GM10266 (cell line): ENCODE measurements at regions not wholly inside any gene's neighbourhood (a gene's known extent, or its start where the extent isn't known, plus 50 kb on each side); places are given as distances from the start of the nearest gene placed in this dataset.

ENCODE experiments used
- DNase-seq: peaks from one replicate; pipeline ENCODE4 v3.0.0; 2012; ENCODE audit errors: extremely low spot score
- CTCF ChIP-seq: IDR thresholded peaks from 2 replicates; pipeline ENCODE4 v1.5.1; 2012; ENCODE audit warnings: mild to moderate bottlenecking, low read depth; ENCODE audit not compliant: control insufficient read depth, insufficient read depth; ENCODE audit errors: missing control alignments

- DNase-seq, result no peak
- no peak for TF ChIP-seq CTCF
Measured at GRCh38 chr9:135334953-135335460, 144.6 kb upstream of the PPP1R26 start.

GRCh38 chr9:135335691-135336181, 143.8 kb upstream of the PPP1R26 start:
- no peak for DNase-seq
- no peak for TF ChIP-seq CTCF

- no peak for DNase-seq
- no peak for TF ChIP-seq CTCF
Measured at GRCh38 chr9:135336722-135337527, 142.7 kb upstream of the PPP1R26 start.

GRCh38 chr9:135338546-135338945, 141.0 kb upstream of the PPP1R26 start:
- DNase-seq, result no peak
- no peak for TF ChIP-seq CTCF

GRCh38 chr9:135339378-135339973, 140.1 kb upstream of the PPP1R26 start:
- no peak for TF ChIP-seq CTCF
- DNase-seq, result no peak

GRCh38 chr9:135340143-135340655, 139.4 kb upstream of the PPP1R26 start:
- TF ChIP-seq CTCF, result no peak
- no peak for DNase-seq

- no peak for TF ChIP-seq CTCF
- DNase-seq, result no peak
Measured at GRCh38 chr9:135340726-135341475, 138.7 kb upstream of the PPP1R26 start.
